WTC11 (cell line): ENCODE measurements at regions not wholly inside any gene's neighbourhood (a gene's known extent, or its start where the extent isn't known, plus 50 kb on each side); places are given as distances from the start of the nearest gene placed in this dataset.

Source experiments
- ATAC-seq: fragments of 200-7000 bp; cut with Tn5 transposase; 2 replicates; pipeline ENCODE4 v1.10.0; 2021; ENCODE audit warnings: mild to moderate bottlenecking, moderate library complexity
- CTCF ChIA-PET: fragments of 300-600 bp; sonication (Branson Sonifier 250); formaldehyde crosslinking; loops from one replicate; lab custom pipeline; 2021; ENCODE audit warnings: antibody characterized with exemption; lab: Charles Lee
- POLR2A ChIA-PET: fragments of 350-600 bp; sonication (Branson Sonifier 250); formaldehyde crosslinking; loops from one replicate; lab custom pipeline; 2021; ENCODE audit warnings: antibody characterized with exemption; lab: Charles Lee
- DNase-seq: peaks from one replicate; pipeline ENCODE4 v3.0.0; 2021; ENCODE audit warnings: low spot score
- H3K27ac Mint-ChIP-seq: 2 replicates; pipeline ENCODE4 v1.8.0; 2021; ENCODE audit warnings: mixed read lengths
- H3K27me3 Mint-ChIP-seq: 2 replicates; pipeline ENCODE4 v1.8.0; 2021; ENCODE audit warnings: low read depth, mild to moderate bottlenecking, moderate library complexity, mixed read lengths
- H3K36me3 Mint-ChIP-seq: 2 replicates; pipeline ENCODE4 v1.8.0; 2021; ENCODE audit warnings: mixed read lengths
- H3K4me1 Mint-ChIP-seq: 2 replicates; pipeline ENCODE4 v1.8.0; 2022; ENCODE audit warnings: mixed read lengths
- H3K4me3 Mint-ChIP-seq: 2 replicates; pipeline ENCODE4 v1.8.0; 2021; ENCODE audit warnings: mild to moderate bottlenecking, moderate library complexity, mixed read lengths
- H3K9me3 Mint-ChIP-seq: 2 replicates; pipeline ENCODE4 v1.8.0; 2021; ENCODE audit warnings: mixed read lengths
- ELF4 ChIP-seq: sonication (generic); formaldehyde crosslinking; IDR thresholded peaks from 2 replicates; pipeline ENCODE4 v1.8.1; 2022; ENCODE audit warnings: low read depth, mild to moderate bottlenecking, moderate library complexity, missing genetic modification reagents
- FOXK1 ChIP-seq: sonication (generic); formaldehyde crosslinking; IDR thresholded peaks from 2 replicates; pipeline ENCODE4 v1.8.0; 2022; ENCODE audit warnings: mild to moderate bottlenecking, moderate library complexity, missing genetic modification reagents
- JUN ChIP-seq: sonication (generic); formaldehyde crosslinking; IDR thresholded peaks from 2 replicates; pipeline ENCODE4 v1.8.0; 2023; ENCODE audit warnings: mild to moderate bottlenecking, missing genetic modification reagents
- KAT7 ChIP-seq: sonication (generic); formaldehyde crosslinking; IDR thresholded peaks from 2 replicates; pipeline ENCODE4 v1.8.1; 2023; ENCODE audit warnings: missing genetic modification reagents, mild to moderate bottlenecking, borderline replicate concordance
- MYBL2 ChIP-seq: sonication (generic); formaldehyde crosslinking; IDR thresholded peaks from 2 replicates; pipeline ENCODE4 v1.8.1; 2023; ENCODE audit warnings: mild to moderate bottlenecking, moderate library complexity, missing genetic modification reagents
- NFATC4 ChIP-seq: fragments of 250-450 bp; sonication (Bioruptor Pico); IDR thresholded peaks from 2 replicates; pipeline ENCODE4 v1.9.0; 2021; ENCODE audit warnings: mild to moderate bottlenecking
- NFE2L1 ChIP-seq: sonication (generic); formaldehyde crosslinking; IDR thresholded peaks from 2 replicates; pipeline ENCODE4 v1.8.1; 2023; ENCODE audit warnings: missing genetic modification reagents
- SMAD4 ChIP-seq: sonication (generic); formaldehyde crosslinking; IDR thresholded peaks from 2 replicates; pipeline ENCODE4 v1.8.0; 2022; ENCODE audit warnings: mild to moderate bottlenecking, missing genetic modification reagents
- TCF7 ChIP-seq: sonication (generic); formaldehyde crosslinking; IDR thresholded peaks from 2 replicates; pipeline ENCODE4 v1.8.0; 2022; ENCODE audit warnings: mild to moderate bottlenecking, low read depth, missing genetic modification reagents, moderate library complexity
- TEAD4 ChIP-seq: sonication (generic); formaldehyde crosslinking; IDR thresholded peaks from 2 replicates; pipeline ENCODE4 v1.8.0; 2022; ENCODE audit warnings: mild to moderate bottlenecking, missing genetic modification reagents
- ZNF396 ChIP-seq: fragments of 250-450 bp; sonication (Bioruptor Pico); IDR thresholded peaks from 2 replicates; pipeline ENCODE4 v1.8.0; 2021; ENCODE audit warnings: mild to moderate bottlenecking, moderate library complexity, borderline replicate concordance
- ZNF423 ChIP-seq: fragments of 250-450 bp; sonication (Bioruptor Pico); IDR thresholded peaks from 2 replicates; pipeline ENCODE4 v2.1.2; 2022; ENCODE audit warnings: mild to moderate bottlenecking, moderate library complexity
- TF ChIP-seq, protein P1 (sequence below): fragments of 250-450 bp; sonication (Bioruptor Pico); IDR thresholded peaks from 2 replicates; pipeline ENCODE4 v1.9.0; 2021; ENCODE audit warnings: mild to moderate bottlenecking
- TF ChIP-seq, protein P2 (sequence below): sonication (generic); formaldehyde crosslinking; IDR thresholded peaks from 2 replicates; pipeline ENCODE4 v1.8.1; 2023; ENCODE audit warnings: mild to moderate bottlenecking, missing genetic modification reagents, borderline replicate concordance
- TF ChIP-seq, protein P3 (sequence below): sonication (generic); formaldehyde crosslinking; IDR thresholded peaks from 2 replicates; pipeline ENCODE4 v1.8.1; 2023; ENCODE audit warnings: mild to moderate bottlenecking, missing genetic modification reagents, moderate library complexity
- TF ChIP-seq, protein P4 (sequence below): sonication (generic); formaldehyde crosslinking; conservative IDR thresholded peaks from 2 replicates; pipeline ENCODE4 v1.8.1; 2022; ENCODE audit warnings: mild to moderate bottlenecking, missing genetic modification reagents
- TF ChIP-seq, protein P5 (sequence below): fragments of 200-600 bp; IDR thresholded peaks from 2 replicates; pipeline ENCODE4 v1.8.0; 2022; ENCODE audit warnings: antibody characterized with exemption
- TF ChIP-seq, protein P6 (sequence below): fragments of 250-450 bp; sonication (Bioruptor Pico); IDR thresholded peaks from 2 replicates; pipeline ENCODE4 v1.9.0; 2021; ENCODE audit warnings: moderate library complexity, mild to moderate bottlenecking, inconsistent platforms, borderline replicate concordance

DNA sequence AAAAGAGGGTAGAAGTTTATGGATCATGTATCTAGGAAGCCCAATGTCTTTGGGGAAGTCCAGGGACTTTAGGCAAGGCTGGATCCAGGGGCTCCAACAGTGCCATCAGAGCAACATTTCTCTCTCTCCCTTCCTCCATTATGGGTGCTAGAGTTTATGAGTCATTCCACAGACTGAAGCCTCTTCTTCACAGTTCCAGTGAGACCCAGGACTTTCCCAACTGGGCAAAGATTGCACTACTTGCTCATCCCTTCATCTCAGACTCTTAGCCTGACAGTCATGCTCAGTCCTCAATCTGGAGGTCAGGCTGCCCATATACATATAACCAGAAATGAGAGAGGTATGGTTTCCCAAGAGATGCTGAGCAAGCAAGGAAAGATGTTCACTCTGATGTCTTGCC is 110.7 kb downstream of the FEM1C start (continued):
- TF ChIP-seq, protein P1, sequence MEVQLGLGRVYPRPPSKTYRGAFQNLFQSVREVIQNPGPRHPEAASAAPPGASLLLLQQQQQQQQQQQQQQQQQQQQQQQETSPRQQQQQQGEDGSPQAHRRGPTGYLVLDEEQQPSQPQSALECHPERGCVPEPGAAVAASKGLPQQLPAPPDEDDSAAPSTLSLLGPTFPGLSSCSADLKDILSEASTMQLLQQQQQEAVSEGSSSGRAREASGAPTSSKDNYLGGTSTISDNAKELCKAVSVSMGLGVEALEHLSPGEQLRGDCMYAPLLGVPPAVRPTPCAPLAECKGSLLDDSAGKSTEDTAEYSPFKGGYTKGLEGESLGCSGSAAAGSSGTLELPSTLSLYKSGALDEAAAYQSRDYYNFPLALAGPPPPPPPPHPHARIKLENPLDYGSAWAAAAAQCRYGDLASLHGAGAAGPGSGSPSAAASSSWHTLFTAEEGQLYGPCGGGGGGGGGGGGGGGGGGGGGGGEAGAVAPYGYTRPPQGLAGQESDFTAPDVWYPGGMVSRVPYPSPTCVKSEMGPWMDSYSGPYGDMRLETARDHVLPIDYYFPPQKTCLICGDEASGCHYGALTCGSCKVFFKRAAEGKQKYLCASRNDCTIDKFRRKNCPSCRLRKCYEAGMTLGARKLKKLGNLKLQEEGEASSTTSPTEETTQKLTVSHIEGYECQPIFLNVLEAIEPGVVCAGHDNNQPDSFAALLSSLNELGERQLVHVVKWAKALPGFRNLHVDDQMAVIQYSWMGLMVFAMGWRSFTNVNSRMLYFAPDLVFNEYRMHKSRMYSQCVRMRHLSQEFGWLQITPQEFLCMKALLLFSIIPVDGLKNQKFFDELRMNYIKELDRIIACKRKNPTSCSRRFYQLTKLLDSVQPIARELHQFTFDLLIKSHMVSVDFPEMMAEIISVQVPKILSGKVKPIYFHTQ (CRISPR knock-in tag): no peak
- TF ChIP-seq KAT7 (CRISPR knock-in tag) (no peak), TEAD4 (CRISPR knock-in tag) (no peak), MYBL2 (CRISPR knock-in tag) (no peak), ELF4 (CRISPR knock-in tag) (no peak)
- TF ChIP-seq, protein P2, sequence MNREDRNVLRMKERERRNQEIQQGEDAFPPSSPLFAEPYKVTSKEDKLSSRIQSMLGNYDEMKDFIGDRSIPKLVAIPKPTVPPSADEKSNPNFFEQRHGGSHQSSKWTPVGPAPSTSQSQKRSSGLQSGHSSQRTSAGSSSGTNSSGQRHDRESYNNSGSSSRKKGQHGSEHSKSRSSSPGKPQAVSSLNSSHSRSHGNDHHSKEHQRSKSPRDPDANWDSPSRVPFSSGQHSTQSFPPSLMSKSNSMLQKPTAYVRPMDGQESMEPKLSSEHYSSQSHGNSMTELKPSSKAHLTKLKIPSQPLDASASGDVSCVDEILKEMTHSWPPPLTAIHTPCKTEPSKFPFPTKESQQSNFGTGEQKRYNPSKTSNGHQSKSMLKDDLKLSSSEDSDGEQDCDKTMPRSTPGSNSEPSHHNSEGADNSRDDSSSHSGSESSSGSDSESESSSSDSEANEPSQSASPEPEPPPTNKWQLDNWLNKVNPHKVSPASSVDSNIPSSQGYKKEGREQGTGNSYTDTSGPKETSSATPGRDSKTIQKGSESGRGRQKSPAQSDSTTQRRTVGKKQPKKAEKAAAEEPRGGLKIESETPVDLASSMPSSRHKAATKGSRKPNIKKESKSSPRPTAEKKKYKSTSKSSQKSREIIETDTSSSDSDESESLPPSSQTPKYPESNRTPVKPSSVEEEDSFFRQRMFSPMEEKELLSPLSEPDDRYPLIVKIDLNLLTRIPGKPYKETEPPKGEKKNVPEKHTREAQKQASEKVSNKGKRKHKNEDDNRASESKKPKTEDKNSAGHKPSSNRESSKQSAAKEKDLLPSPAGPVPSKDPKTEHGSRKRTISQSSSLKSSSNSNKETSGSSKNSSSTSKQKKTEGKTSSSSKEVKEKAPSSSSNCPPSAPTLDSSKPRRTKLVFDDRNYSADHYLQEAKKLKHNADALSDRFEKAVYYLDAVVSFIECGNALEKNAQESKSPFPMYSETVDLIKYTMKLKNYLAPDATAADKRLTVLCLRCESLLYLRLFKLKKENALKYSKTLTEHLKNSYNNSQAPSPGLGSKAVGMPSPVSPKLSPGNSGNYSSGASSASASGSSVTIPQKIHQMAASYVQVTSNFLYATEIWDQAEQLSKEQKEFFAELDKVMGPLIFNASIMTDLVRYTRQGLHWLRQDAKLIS (CRISPR knock-in tag): no peak

DNA sequence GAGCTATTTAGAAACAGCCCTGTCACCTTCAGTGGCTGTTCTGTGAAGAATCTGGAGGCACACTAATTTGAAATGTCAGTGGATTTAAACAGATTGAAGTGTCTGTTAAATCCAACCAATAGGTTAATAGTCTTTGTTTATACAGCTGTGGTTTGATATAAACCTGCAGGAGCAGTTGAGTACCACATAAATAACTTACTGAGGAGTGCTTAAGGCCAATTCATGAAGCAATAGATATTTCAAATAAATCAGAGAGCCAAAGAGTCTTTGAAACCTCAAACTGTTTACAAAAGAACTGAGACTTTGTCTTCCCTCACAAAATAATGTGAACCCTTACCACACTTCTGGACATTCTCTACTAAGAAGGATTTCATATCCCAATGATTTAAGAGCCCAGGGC is 111.9 kb downstream of the FEM1C start:
- no peaks in the 10 kb centered on the region for H3K27me3 Mint-ChIP-seq
- CTCF ChIA-PET: no interaction called here
- DNase-seq: no peak
- H3K36me3 Mint-ChIP-seq: 0 out of 2 replicates have a peak, but pooled peaks cover 3% of the 10 kb centered on the region
- H3K9me3 Mint-ChIP-seq: peaks cover 7% of the 10 kb centered on the region; the same call in 1 of the 2 replicates
- H3K4me1 Mint-ChIP-seq: peaks cover 10% of the 10 kb centered on the region
- H3K4me3 Mint-ChIP-seq: no peak overlapping the region
- no peak for ATAC-seq
- no peak overlapping the region for H3K27ac Mint-ChIP-seq
- TF ChIP-seq SMAD4 (CRISPR knock-in tag) (no peak), ZNF396 (CRISPR knock-in tag) (no peak), ELF4 (CRISPR knock-in tag) (no peak)
- POLR2A ChIA-PET: no interaction called here

DNA sequence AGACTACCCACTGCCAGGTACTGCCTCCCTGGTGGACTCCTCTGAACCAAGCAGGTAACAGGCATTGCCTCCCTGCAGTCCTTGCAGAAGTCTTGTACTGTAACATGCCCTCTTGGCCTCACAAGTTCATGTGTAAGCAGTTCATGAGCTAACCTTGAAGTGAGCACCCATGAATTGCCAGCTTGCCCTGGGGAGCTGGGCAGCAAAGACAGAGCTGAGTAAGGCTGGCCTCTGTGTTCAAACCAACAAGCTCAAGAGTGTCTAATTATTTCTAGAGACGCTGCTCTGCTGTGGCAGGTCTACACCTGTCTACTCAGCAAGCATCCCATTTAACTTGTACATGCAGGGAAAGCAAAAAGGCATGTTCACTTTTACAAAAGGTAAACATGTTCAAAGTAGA is 113.5 kb downstream of the FEM1C start:
- no peak overlapping the region for H3K27ac Mint-ChIP-seq
- no peaks in the 10 kb centered on the region for H3K36me3 Mint-ChIP-seq
- H3K9me3 Mint-ChIP-seq: no peaks in the 10 kb centered on the region
- ATAC-seq (no peak), DNase-seq (no peak)
- H3K4me3 Mint-ChIP-seq: no peak overlapping the region
- H3K27me3 Mint-ChIP-seq: no peaks in the 10 kb centered on the region
- peaks cover 23% of the 10 kb centered on the region for H3K4me1 Mint-ChIP-seq
- ChIA-PET POLR2A (no interaction called here), CTCF (no interaction called here)
- TF ChIP-seq FOXK1 (CRISPR knock-in tag) (no peak), TCF7 (CRISPR knock-in tag) (no peak), NFE2L1 (CRISPR knock-in tag) (no peak), ZNF423 (no peak), JUN (CRISPR knock-in tag) (no peak), NFATC4 (no peak)
- TF ChIP-seq, protein P3, sequence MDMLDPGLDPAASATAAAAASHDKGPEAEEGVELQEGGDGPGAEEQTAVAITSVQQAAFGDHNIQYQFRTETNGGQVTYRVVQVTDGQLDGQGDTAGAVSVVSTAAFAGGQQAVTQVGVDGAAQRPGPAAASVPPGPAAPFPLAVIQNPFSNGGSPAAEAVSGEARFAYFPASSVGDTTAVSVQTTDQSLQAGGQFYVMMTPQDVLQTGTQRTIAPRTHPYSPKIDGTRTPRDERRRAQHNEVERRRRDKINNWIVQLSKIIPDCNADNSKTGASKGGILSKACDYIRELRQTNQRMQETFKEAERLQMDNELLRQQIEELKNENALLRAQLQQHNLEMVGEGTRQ: no peak
- TF ChIP-seq, protein P1 (CRISPR knock-in tag): no peak
- TF ChIP-seq, protein P4, sequence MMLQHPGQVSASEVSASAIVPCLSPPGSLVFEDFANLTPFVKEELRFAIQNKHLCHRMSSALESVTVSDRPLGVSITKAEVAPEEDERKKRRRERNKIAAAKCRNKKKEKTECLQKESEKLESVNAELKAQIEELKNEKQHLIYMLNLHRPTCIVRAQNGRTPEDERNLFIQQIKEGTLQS (CRISPR knock-in tag): no peak
- TF ChIP-seq, protein P5, sequence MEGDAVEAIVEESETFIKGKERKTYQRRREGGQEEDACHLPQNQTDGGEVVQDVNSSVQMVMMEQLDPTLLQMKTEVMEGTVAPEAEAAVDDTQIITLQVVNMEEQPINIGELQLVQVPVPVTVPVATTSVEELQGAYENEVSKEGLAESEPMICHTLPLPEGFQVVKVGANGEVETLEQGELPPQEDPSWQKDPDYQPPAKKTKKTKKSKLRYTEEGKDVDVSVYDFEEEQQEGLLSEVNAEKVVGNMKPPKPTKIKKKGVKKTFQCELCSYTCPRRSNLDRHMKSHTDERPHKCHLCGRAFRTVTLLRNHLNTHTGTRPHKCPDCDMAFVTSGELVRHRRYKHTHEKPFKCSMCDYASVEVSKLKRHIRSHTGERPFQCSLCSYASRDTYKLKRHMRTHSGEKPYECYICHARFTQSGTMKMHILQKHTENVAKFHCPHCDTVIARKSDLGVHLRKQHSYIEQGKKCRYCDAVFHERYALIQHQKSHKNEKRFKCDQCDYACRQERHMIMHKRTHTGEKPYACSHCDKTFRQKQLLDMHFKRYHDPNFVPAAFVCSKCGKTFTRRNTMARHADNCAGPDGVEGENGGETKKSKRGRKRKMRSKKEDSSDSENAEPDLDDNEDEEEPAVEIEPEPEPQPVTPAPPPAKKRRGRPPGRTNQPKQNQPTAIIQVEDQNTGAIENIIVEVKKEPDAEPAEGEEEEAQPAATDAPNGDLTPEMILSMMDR: no peak
- TF ChIP-seq, protein P6, sequence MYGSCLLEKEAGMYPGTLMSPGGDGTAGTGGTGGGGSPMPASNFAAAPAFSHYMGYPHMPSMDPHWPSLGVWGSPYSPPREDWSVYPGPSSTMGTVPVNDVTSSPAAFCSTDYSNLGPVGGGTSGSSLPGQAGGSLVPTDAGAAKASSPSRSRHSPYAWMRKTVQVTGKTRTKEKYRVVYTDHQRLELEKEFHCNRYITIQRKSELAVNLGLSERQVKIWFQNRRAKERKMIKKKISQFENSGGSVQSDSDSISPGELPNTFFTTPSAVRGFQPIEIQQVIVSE: no peak
